ENCODE measurements at regions not wholly inside any gene's neighbourhood (a gene's known extent, or its start where the extent isn't known, plus 50 kb on each side); places are given as distances from the start of the nearest gene placed in this dataset.

DNA sequence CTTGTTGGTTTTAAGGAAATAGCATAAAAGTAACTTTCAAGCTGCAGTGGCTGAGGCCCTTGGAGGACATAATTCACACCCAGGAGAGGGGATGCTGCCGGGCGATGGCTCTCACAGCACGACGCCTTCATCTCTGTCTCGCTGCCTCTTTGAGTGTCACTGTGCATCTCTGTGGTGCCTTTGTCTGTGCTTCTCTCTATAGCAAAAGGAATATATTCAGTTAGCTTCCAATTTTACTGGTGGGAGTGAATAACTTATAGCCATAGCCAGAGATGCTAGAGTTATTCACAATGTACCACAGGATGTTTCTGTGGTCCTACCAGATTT lies 276.7 kb downstream of the SYK start:
- Histone ChIP-seq H3K4me1 (ENCODE audit: control insufficient read depth, insufficient read depth, low read length) (no peaks in the 10 kb centered on the region), H3K36me3 (ENCODE audit: control insufficient read depth, insufficient read depth, low read length) (no peaks in the 10 kb centered on the region), H3K9me3 (ENCODE audit: control insufficient read depth, insufficient read depth, low read depth, low read length) (no peaks in the 10 kb centered on the region), H3K27me3 (ENCODE audit: control insufficient read depth, insufficient read depth, low read length) (no peaks in the 10 kb centered on the region), H3K27ac (ENCODE audit: low read length) (no peak overlapping the region), H3K4me3 (ENCODE audit: low read depth in 2 of 2, low read length in 2 of 2) (no peak overlapping the region)
- no peak for DNase-seq (ENCODE audit: low read depth, low spot score)
- no peak for TF ChIP-seq TCF7L2 (IDR thresholded peaks at IDR 0.05; ENCODE audit: low read depth, low read length)
- no peak for TF ChIP-seq POLR2AphosphoS5 (IDR thresholded peaks at IDR 0.05; ENCODE audit: low read depth, low read length)
- TF ChIP-seq, protein P1, sequence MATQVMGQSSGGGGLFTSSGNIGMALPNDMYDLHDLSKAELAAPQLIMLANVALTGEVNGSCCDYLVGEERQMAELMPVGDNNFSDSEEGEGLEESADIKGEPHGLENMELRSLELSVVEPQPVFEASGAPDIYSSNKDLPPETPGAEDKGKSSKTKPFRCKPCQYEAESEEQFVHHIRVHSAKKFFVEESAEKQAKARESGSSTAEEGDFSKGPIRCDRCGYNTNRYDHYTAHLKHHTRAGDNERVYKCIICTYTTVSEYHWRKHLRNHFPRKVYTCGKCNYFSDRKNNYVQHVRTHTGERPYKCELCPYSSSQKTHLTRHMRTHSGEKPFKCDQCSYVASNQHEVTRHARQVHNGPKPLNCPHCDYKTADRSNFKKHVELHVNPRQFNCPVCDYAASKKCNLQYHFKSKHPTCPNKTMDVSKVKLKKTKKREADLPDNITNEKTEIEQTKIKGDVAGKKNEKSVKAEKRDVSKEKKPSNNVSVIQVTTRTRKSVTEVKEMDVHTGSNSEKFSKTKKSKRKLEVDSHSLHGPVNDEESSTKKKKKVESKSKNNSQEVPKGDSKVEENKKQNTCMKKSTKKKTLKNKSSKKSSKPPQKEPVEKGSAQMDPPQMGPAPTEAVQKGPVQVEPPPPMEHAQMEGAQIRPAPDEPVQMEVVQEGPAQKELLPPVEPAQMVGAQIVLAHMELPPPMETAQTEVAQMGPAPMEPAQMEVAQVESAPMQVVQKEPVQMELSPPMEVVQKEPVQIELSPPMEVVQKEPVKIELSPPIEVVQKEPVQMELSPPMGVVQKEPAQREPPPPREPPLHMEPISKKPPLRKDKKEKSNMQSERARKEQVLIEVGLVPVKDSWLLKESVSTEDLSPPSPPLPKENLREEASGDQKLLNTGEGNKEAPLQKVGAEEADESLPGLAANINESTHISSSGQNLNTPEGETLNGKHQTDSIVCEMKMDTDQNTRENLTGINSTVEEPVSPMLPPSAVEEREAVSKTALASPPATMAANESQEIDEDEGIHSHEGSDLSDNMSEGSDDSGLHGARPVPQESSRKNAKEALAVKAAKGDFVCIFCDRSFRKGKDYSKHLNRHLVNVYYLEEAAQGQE (IDR thresholded peaks at IDR 0.05; ENCODE audit: insufficient read depth in 1 of 2, low read depth in 2 of 2, low read length in 1 of 2), result no peak
- TF ChIP-seq, protein P2, sequence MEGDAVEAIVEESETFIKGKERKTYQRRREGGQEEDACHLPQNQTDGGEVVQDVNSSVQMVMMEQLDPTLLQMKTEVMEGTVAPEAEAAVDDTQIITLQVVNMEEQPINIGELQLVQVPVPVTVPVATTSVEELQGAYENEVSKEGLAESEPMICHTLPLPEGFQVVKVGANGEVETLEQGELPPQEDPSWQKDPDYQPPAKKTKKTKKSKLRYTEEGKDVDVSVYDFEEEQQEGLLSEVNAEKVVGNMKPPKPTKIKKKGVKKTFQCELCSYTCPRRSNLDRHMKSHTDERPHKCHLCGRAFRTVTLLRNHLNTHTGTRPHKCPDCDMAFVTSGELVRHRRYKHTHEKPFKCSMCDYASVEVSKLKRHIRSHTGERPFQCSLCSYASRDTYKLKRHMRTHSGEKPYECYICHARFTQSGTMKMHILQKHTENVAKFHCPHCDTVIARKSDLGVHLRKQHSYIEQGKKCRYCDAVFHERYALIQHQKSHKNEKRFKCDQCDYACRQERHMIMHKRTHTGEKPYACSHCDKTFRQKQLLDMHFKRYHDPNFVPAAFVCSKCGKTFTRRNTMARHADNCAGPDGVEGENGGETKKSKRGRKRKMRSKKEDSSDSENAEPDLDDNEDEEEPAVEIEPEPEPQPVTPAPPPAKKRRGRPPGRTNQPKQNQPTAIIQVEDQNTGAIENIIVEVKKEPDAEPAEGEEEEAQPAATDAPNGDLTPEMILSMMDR (IDR thresholded peaks at IDR 0.05), result no peak
- BruUV-seq (replicated peaks), result no TSS peak
- ATAC-seq, result no peak
- ChIA-PET POLR2A (no interaction called here), CTCF (no interaction called here)
- in situ Hi-C loops (cut with HindIII; ENCODE audit: low pct_unique_long_range_greater_than_20kb, low sequenced_read_pairs) (no loop called here), intact Hi-C loops (cut with micrococcal nuclease; ENCODE audit: unreplicated experiment) (no loop called here)

DNA sequence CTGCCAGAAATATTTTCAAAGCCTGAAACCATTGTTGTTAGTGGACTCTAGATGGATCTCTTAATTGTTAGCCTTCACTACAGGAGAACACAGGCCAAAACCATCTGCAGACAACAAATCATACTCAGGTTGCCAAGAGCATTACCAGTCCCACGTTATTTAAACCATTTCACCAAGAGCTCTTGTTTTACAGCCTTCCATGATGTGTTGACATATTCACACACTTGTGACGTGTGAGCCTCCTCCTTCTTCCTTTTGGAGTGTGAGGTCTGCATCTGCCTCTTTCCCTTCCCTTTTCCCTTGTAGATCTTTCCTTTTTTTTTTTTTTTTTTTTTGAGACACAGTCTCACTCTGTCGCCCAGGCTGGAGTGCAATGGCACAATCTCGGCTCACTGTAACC lies 279.0 kb downstream of the AUH start:
- BruUV-seq (replicated peaks), result no TSS peak
- TF ChIP-seq, protein P1 (IDR thresholded peaks at IDR 0.05; ENCODE audit: insufficient read depth in 1 of 2, low read depth in 2 of 2, low read length in 1 of 2), result no peak
- TF ChIP-seq POLR2AphosphoS5 (IDR thresholded peaks at IDR 0.05; ENCODE audit: low read depth, low read length) (no peak), TCF7L2 (IDR thresholded peaks at IDR 0.05; ENCODE audit: low read depth, low read length) (no peak), SIN3A (IDR thresholded peaks at IDR 0.05; ENCODE audit: borderline replicate concordance, insufficient read depth, low read depth, low read length) (no peak)
- TF ChIP-seq, protein P2 (IDR thresholded peaks at IDR 0.05), result no peak
- no peak overlapping the region for H3K4me3 ChIP-seq (ENCODE audit: low read depth in 2 of 2, low read length in 2 of 2)
- ATAC-seq (no peak), DNase-seq (ENCODE audit: low read depth, low spot score) (no peak)
- intact Hi-C loops (cut with micrococcal nuclease; ENCODE audit: unreplicated experiment), result no loop called here
- POLR2A ChIA-PET, result no interaction called here
- no peak overlapping the region for H3K27ac ChIP-seq (ENCODE audit: low read length)
- no peaks in the 10 kb centered on the region for H3K9me3 ChIP-seq (ENCODE audit: control insufficient read depth, insufficient read depth, low read depth, low read length)
- H3K27me3 ChIP-seq (ENCODE audit: control insufficient read depth, insufficient read depth, low read length), result no peaks in the 10 kb centered on the region
- no peaks in the 10 kb centered on the region for H3K36me3 ChIP-seq (ENCODE audit: control insufficient read depth, insufficient read depth, low read length)
- in situ Hi-C loops (cut with HindIII; ENCODE audit: low pct_unique_long_range_greater_than_20kb, low sequenced_read_pairs), result no loop called here
- CTCF ChIA-PET, result no interaction called here
- no peaks in the 10 kb centered on the region for H3K4me1 ChIP-seq (ENCODE audit: control insufficient read depth, insufficient read depth, low read length)
